SK-N-SH (cell line): ENCODE measurements at regions not wholly inside any gene's neighbourhood (a gene's known extent, or its start where the extent isn't known, plus 50 kb on each side); places are given as distances from the start of the nearest gene placed in this dataset.

Experiments
- CTCF ChIP-seq: fragments of 200-600 bp; sonication (generic); IDR thresholded peaks from 2 replicates; pipeline ENCODE4 v1.6.1; 2017; ENCODE audit warnings: antibody characterized with exemption, mild to moderate bottlenecking, moderate library complexity
- EZH2phosphoT487 ChIP-seq: fragments of 200-600 bp; sonication (generic); IDR thresholded peaks from 2 replicates; pipeline ENCODE4 v1.6.1; 2017; ENCODE audit warnings: low read depth, mixed run types, mild to moderate bottlenecking, antibody characterized with exemption, moderate library complexity, borderline replicate concordance
- FOXM1 ChIP-seq: IDR thresholded peaks from 2 replicates; pipeline ENCODE4 v1.4.0; 2012; ENCODE audit warnings: low read depth, mild to moderate bottlenecking
- GABPA ChIP-seq: IDR thresholded peaks from 2 replicates; pipeline ENCODE4 v1.4.0; 2012; ENCODE audit warnings: low read depth, mild to moderate bottlenecking
- JUND ChIP-seq: IDR thresholded peaks from 2 replicates; pipeline ENCODE4 v1.4.0; 2012
- POLR2AphosphoS5 ChIP-seq: IDR thresholded peaks from 2 replicates; pipeline ENCODE4 v1.6.1; 2012; ENCODE audit warnings: low read depth, low read length
- RAD21 ChIP-seq: IDR thresholded peaks from 2 replicates; pipeline ENCODE4 v1.6.1; 2012; ENCODE audit warnings: mild to moderate bottlenecking, low read length
- TAF1 ChIP-seq: IDR thresholded peaks from 2 replicates; pipeline ENCODE4 v1.6.1; 2012; ENCODE audit warnings: low read depth, mild to moderate bottlenecking, low read length, moderate library complexity, borderline replicate concordance
- USF1 ChIP-seq: IDR thresholded peaks from 2 replicates; pipeline ENCODE4 v1.4.0; 2012; ENCODE audit warnings: low read depth, borderline replicate concordance
- TF ChIP-seq, protein P1 (sequence below): fragments of 150-350 bp; IDR thresholded peaks from 2 replicates; pipeline ENCODE4 v1.6.1; 2016; ENCODE audit warnings: mild to moderate bottlenecking, low read depth, low read length
- TF ChIP-seq, protein P2 (sequence below): fragments of 150-350 bp; IDR thresholded peaks from 2 replicates; pipeline ENCODE4 v1.6.1; 2017; ENCODE audit warnings: antibody characterized with exemption, low read length, low read depth, borderline replicate concordance

DNA sequence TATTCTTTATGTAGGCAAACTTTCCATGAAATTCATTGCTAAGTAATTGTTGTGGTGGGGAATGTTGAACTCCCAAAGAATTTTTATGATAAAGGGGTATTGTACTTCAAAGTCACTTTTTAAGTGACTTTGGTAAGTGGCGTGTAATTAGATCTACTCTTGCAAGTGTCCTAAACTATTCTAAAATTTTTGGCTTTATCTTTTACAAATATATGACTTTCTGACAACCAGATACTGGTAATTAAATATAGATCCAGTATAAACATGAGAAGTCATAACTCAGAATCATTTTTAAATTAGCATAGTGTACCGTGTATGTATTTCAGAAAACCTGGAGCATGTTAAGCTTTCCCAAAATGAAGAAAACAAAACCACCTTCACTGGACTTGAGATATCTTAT lies 84.7 kb upstream of the HGF start:
- TF ChIP-seq CTCF (no peak), RAD21 (no peak), USF1 (no peak), GABPA (no peak), TAF1 (no peak), EZH2phosphoT487 (no peak), POLR2AphosphoS5 (no peak), FOXM1 (no peak), JUND (no peak)
- TF ChIP-seq, protein P1, sequence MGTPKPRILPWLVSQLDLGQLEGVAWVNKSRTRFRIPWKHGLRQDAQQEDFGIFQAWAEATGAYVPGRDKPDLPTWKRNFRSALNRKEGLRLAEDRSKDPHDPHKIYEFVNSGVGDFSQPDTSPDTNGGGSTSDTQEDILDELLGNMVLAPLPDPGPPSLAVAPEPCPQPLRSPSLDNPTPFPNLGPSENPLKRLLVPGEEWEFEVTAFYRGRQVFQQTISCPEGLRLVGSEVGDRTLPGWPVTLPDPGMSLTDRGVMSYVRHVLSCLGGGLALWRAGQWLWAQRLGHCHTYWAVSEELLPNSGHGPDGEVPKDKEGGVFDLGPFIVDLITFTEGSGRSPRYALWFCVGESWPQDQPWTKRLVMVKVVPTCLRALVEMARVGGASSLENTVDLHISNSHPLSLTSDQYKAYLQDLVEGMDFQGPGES = no peak
- TF ChIP-seq, protein P2, sequence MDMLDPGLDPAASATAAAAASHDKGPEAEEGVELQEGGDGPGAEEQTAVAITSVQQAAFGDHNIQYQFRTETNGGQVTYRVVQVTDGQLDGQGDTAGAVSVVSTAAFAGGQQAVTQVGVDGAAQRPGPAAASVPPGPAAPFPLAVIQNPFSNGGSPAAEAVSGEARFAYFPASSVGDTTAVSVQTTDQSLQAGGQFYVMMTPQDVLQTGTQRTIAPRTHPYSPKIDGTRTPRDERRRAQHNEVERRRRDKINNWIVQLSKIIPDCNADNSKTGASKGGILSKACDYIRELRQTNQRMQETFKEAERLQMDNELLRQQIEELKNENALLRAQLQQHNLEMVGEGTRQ = no peak
